Right lobe of liver (tissue), 4 donors: ENCODE measurements at regions not wholly inside any gene's neighbourhood (a gene's known extent, or its start where the extent isn't known, plus 50 kb on each side); places are given as distances from the start of the nearest gene placed in this dataset.

ENCODE experiments used
- CTCF ChIP-seq, 4 donors: fragments of 200-600 bp in 3 of 4; fragments of 450-650 bp in 1 of 4; IDR thresholded peaks; one replicate each; pipeline versions ENCODE4 v1.5.1 to v1.8.0; 2016 to 2022; ENCODE audit warnings: antibody characterized with exemption in 4 of 4, mild to moderate bottlenecking in 2 of 4
- POLR2A ChIP-seq: fragments of 450-650 bp; IDR thresholded peaks from one replicate; pipeline ENCODE4 v1.6.1; 2017; ENCODE audit warnings: antibody characterized with exemption, mild to moderate bottlenecking
- donor health status: DM: no; HTN: no; CAD: no.
- donor health status: DM: no; HTN: no; CAD: no.
- donor health status: DM: no; HTN: yes; CAD: no.

GRCh38 chr4:148874331-148874730 is 432.1 kb upstream of the NR3C2 start:
- TF ChIP-seq CTCF (IDR thresholded peaks at IDR 0.05): peak in 3 of 4 donors; percentile 9 to 32 (median 16)
- no peak for TF ChIP-seq POLR2A
